Islet of Langerhans (tissue), 1 donor: ENCODE measurements at regions not wholly inside any gene's neighbourhood (a gene's known extent, or its start where the extent isn't known, plus 50 kb on each side); places are given as distances from the start of the nearest gene placed in this dataset.

Experiments used
- FAIRE-seq: peaks from one replicate; lab custom pipeline; 2011; peaks lifted over from hg19 to GRCh38; lab: Jason Lieb, UNC

DNA sequence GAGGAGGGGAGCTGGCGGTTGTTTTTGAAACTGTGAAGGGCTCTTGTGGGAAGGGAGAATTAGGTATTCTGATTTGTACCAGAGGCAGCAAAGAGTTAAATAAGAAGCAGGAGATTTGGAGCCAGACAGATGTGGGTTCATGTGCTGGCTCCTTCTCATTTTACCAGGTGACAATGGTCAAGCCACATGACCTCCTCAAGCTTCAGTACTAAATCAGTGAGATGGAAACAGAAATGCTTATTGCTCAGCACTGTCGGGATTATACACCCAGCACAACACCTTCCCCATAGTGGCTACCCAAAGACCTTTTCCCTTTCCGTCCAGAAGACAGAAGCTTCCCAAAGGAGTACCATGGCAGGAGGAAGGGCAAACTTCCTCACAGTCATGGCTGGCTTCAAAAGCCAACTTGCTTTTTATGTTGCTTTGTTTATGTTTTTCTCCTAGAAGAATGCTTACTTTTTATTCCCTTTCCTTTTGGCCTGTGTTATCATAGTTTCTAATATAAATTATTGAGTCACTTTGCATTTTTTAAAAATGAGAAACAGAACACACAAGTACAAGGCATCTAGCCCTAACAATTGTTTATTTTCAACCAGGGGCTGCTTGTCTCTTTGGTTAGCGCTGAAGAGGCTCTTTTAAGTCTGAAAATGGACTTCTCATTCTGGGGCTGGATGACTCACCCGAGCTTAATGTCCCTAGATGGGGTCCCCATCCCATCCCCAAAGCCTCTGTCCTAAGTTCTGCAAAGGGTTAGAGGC is 181.5 kb upstream of the ZBED5 start:
- FAIRE-seq, result no peak

DNA sequence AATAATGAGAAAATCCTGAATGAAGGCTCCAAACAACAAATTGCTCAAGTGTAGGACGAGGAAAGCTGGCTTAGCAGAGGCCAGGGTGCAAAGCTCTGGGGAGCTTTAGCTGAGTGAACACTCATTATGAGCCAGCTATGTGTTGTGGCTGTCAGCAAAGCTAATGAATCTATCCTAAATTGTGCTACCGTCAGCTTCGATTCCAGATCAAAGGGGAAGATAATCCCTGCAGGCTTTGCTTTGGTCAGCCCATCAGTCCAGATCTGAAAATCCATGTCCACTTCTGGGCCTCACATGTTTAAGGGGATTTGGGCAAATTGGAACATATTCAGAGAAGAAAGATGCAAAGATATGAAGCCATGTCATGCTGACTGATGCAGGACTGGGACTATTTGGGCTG is 180.9 kb upstream of the ZBED5 start:
- no peak for FAIRE-seq

DNA sequence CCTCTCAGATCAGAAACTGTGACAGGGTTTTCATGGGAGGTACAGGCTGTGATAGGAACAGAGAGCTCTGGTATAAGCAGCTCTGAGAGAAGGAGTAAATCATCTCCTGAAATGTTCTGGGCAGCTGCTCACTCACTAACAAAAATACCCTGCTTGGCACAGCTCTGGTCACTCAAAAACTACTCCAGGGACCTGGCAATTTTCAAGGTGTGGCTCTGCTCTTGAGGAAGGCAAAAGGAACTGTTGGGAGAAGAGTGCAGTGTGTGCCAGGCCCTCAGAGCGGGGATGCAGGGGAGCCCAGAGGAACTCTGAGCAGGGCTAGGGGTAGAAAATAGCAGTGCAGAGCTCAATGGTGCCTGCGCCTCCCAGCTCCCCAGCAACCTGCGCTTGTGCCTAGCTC is 180.5 kb upstream of the ZBED5 start:
- FAIRE-seq, result no peak

DNA sequence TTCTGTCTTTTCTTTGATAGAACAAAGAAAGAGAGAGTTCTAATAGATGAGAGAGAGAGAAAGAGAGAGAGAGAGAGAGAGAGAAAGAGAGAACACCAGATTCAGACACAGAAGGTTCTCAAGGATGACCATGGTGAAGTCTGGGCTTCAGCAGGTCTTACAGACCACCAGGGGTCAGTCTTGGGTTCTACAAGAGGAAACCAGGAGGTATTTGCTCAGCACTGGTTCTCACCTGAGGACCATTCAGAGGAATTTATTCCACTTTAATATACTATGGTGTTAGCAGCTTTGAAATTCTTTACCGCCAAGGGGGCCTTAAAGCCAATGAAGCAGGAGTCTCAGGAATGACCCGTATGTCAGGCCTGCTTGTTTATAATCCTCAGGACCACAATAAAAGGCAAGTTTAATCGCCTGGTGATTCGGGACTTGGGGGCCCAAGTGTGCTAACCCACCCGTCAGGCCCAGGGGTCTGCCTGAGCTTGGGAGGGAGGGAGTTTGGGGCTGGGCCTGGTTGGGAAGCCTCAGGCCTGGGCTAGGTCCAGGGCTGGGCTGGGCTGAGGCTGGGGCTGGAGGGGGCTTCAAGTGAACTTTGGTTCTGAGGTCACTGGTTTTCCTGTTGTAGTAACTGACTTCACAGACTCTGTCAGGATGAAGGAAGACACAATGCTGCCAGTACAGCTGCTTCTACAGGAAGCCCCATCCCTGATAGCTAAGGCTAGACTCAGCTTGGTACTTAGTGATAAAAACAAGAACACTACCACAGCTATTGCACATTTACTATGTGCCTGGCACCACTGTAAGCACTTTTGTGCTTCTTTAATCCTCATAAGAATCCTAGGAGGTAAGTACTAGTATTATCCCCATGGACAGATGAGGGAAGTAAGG is 179.2 kb upstream of the ZBED5 start:
- peak; percentile 81 for FAIRE-seq

DNA sequence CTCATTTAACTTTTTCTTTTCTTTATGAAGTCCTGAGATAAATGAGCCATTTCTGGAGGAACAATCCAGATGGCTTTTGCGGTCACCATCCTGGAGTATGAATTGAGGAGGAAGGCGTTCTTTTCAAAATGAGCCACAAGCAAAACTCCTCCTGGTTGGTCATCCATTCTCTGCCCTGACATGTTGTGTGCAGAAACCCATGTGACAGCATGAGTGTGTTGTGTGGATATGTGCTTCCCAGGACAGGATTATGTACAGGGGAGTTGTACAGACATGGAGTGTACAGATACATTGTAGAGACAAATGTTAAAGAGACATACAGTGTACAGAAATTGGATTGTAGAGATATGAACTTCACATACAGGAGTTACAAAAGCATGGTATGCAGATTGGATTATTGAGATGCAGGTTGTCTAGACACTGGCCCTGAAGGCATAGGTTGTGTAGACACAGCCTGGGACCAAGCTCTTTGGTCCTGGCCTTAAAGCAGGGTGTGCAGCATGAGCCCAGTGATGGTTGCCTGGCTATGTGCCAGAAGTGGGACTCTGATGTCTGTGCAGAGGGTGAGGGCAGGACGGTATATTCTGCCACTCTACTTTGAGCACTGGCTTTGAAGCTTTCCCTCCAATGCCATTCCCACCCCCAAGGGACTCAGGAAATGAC is 178.5 kb upstream of the ZBED5 start:
- no peak for FAIRE-seq

DNA sequence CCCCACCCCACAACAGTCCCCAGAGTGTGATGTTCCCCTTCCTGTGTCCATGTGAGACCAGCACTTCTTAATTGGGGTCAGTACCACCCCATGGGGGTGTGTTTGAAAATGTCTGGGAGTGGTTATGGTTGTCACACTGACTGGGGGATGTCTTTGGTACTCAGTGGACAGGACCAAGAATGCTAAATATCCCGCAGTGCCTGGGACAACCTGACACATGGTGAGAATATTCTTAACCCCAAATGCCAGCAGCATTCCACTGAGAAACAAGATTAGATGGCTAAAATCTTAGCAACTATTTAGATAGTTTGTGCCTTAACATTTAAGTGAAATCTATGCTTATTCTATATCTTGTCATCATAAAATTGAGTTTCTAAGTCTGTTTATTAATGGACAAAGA is 177.5 kb upstream of the ZBED5 start:
- FAIRE-seq, result no peak

DNA sequence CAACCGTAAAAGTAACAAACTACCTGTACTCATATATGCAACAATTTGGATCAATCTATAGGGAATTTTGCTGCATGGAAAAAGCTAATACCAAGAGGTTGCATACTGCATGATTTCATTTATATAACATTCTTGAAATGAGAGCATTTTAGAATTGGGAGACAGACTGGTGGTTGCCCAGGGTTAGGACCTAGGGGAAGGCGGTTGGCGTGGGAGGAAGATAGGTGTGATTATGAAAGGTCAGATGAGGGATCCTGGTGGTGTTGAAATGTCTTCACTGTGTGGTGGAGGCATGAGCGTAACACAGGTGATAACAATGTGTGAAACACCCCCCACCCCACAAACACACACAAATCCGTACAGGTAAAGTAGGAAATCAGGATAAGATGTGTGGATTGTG is 176.6 kb upstream of the ZBED5 start:
- no peak for FAIRE-seq

DNA sequence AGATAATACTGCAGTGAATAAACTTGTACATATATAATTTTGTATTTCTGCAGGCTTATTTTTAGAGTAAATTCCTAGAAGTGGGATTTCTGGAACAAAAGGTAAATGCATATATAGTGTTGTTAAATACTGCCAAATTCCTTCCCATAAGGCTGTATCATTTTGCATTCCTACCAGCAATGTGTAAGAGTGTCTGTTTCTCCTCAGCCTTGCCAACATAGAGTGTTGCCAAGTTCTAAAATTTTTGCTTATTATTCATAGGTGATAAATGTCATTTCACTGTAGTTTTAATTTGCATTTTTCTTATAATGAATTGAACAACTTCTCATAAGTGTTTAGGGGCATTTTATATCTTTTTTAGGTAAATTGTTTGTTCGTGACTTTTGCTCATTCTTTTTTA is 174.2 kb upstream of the ZBED5 start:
- no peak for FAIRE-seq

DNA sequence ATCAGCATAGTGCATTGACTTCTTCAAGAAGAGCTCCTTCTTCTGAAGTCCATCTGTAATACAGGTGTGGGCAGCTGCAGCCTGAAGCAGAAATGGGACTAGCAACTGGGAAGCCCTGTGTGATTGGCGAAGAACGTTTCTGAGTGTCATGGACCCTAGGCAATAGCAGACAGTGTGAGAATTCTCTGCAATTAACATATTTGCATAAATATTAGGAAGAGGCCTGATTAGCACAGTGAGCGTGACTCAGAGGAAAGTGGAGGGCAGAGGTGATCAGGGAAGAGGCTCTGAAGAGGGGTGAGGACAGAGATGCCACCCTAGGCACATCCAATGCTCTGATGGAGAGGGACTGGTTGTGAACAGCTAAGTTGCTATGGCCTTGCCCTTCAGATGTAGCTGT is 171.2 kb upstream of the ZBED5 start:
- FAIRE-seq, result no peak

DNA sequence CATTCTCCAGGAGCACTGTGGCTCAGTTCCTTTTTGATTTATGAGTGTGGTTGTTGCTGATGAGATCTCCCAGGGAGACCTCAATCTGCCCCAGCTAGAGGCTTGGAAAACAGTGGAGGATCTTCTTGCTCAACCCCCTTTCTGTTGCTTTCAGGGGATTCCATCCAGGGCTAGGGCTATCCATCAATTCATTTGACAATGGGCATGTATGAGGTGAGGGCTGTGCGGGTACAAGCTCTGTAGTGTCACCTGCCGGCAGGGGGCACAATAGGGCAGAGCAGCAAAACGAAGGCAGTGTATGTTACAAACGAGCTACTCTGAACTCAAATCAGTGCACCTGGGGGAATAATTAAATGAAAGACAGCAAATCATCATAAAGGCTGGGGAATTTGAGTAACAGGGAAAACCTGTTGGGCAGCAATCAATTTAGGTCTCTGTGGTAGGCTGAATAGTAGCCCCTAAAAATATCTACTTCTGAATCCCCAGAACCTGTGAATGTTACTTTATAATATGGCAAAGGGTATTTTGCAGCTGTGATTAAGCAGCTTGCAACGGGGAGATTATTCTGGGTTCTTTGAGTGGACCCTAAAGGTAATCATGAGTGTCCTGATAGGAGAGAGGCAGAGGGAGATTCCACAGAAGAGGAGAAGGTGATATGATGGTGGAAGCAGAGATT is 170.3 kb upstream of the ZBED5 start:
- no peak for FAIRE-seq

DNA sequence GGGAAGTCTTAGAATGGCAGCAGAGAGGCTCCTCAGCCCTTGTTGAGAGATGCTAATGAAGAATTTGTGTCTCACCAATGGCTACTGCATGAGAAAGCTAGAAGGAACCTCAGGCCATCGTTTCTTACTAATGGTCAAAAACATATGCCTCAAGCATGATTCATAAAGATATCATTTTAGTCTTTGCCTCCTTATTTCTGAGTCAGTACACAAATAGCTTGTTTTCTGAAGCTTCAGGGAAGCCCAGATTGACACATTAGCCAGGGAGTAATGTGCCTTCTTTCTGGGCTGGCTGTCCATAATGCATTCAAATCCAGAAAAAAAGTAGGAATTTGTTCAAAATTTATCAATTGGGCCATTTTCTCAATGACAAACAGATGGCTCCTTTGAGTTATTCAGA is 169.4 kb upstream of the ZBED5 start:
- FAIRE-seq, result no peak

DNA sequence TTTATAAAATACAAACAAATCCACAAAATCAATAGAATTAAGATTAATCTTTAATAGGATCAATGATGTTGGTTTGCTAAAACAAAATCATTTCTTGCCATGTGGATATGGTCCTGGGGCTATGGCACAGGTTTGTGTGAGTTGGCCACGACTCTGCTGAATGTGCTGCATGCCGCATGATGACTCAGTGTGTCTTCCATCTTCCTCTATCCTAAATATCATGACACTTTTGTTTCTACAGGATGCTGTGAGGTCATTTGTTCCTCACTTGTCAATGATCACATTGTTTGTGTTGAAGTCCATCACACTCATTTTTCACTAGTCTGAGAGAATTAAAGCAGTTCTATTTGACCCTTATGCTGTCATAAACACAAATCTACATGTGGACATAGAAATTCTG is 167.2 kb upstream of the ZBED5 start:
- FAIRE-seq, result no peak

DNA sequence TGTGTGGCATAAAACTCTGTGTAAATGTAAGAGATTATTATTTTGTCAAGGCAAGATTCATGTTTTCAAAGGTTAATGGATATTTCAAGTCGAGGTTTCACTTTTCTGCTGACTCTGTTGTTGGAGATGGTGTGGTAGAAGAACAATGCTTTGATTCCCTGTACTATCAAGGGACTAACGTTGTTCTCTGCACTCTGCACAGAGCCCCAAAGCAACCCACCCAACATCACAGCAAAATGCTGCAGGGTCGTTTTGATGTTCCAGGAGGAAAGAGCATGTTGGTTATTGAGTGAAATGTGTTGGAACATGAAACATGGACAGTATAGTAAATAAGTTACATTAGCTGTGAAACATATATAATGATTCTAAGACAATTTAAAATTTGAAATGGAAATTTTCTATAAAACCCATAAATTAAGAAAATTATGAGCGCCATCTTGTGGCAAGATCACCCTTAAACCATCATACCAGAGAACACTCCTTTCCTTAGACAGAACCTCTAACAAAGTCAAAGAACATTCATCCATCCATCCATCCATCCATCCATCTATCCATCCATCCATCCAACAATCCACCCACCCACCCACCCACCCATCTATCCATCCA is 164.4 kb upstream of the ZBED5 start:
- FAIRE-seq, result peak; percentile 95

DNA sequence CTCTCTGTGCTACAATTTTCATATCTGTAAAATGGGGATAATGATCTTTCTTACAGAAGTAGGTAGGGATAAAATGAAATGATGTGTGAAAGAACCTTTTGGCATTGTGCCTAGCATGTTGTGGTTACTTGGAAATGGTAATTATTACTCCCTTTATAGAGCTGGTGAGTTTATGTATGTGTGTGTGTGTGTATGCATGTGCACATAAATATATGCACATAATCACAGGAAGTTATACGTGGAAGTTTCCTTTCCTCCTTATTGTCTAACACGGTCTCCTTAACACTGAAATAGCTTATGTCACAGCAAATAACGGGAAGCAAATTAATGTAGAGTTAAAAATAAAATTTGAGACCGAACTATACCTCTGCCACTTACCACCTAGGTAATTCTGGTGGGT is 163.7 kb upstream of the ZBED5 start:
- no peak for FAIRE-seq

DNA sequence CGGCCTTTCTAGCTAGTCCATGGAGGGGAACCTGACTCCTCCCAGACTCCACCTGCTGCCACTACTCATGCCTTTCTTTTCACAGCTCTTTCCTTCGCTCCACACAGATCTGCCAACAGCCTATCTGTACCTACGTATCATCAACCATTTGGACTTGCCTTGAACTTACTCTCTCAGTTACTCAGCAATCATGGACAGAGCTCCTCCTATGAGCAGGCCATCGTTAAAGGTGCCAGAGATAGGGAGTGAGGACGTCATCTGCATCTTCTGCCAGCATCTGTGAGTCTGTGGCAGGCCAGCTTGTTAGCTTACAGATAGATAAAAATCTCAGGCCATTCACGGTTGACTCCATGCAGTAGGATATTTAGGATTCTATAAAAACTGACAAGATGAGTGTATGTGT is 162.9 kb upstream of the ZBED5 start:
- FAIRE-seq, result no peak

DNA sequence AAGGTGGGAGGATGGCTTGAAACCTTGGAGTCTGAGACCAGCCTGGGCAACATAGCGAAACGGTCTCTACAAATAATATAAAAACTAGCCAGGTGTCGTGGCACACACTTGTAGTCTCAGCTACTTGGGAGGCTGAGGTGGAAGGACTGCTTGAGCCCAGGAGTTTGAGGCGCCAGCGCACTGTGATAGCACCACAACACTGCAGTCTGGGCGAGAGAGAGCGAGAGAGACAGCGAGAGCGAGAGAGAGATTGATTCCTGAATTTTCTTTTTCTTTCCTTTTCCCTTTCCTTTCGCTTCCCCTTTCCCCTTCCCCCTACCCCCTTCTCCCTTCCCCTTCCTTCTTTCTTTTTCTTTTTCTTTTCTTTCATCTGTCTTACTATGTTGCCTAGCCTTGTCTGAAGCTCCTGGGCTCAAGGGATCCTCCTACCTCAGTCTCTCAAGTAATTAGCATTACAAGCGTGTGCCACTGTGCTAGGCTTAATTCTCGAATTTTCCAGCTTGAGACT is 162.4 kb upstream of the ZBED5 start:
- FAIRE-seq, result no peak

DNA sequence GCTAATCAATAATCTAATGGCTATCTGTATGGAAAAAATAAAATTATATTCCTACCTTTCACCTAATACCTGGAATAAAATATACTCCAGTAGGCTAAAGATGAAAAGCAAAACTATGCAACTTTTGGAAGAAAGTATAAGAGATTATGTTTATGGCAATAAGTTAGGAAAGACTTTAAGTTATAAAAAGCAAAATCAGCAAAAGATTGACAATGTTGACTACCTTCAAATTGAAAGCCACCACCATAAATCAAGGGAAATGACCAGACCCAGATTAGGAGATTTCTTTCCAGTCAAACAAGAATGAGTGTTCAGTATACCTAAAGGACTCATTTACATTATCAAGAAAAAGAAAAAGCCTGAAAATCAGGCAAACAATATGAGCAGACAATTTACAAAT is 159.1 kb upstream of the ZBED5 start:
- FAIRE-seq, result no peak

DNA sequence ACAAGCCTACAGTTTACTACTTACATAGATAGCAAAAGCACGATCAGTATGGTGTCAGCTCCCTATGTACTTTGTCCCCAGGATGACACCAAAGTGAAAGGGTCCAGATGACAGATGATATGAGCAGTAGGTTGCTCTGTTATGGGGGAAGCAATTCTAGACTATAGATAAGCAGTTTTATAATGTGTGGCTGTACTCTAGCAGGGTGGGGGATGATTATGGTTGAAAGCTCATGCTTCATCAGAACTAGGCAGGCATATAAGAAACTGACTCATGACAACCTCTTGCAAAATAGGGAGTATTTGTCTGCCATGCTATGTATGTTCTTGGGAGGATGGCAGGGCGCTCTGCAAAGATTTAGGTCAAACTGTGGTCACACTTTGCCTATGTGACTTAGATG is 158.2 kb upstream of the ZBED5 start:
- FAIRE-seq, result no peak

DNA sequence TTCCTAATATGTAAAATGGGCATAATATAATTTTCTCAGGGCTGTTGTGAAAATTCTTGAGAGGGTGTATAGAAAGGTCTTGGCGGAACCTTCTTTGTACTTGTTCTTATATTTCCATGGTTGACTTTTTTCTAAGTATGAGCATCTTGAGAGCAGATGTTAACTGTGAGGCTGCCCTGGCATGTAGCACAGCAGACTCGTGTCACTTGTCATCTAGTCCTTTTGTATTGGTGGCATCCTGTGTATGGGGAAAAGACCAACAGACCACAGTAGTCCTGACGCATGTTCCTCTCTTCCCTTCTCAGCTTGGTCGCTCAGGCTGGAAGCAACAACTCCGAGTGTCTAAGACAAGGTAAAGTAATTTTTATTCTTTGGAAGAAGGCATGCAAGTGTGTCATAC is 153.8 kb upstream of the ZBED5 start:
- FAIRE-seq, result no peak

DNA sequence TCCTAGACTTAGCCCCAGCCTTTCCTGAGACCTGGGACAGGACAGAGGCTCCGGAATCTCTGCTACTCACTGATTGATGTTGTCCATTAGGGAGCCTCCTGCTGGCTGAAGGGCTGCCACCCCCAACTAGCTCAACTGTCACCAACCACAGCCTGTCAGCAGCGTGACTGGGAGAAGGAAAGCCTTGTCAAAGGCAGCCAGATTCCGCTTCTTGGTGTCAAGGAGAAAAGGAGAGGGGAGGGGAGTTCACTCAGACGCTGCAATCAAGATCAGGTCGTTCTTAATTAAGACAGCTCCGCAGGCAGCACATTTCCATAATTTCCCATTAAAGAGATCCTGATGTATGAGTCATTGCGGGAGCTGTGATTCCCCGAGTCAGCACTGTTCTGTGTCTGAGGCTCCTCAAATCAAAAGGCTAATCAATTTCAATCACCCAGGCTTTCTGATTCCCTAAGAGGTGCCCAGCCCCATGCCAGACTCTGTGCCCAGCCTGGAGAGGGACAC is 152.8 kb upstream of the ZBED5 start:
- no peak for FAIRE-seq

DNA sequence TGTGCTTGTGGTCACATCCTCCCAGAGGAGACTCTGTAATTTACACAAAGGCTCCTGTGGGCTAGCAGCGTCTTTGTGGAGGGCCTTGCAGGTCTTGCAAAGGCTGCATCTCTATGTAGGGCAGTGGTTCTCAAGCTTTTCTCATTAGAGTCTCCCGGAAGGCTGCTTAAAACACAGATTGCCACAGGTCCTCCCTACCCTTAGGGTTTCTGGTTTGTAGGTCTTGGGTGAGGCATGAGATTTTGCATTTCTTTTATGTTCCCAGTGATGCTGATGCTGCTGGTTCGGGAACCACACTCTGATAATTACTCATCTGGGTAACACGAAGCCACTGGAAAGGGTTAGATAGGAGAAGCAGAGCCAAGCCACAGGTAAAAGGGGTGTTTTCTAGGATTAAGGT is 151.3 kb upstream of the ZBED5 start:
- FAIRE-seq, result no peak

DNA sequence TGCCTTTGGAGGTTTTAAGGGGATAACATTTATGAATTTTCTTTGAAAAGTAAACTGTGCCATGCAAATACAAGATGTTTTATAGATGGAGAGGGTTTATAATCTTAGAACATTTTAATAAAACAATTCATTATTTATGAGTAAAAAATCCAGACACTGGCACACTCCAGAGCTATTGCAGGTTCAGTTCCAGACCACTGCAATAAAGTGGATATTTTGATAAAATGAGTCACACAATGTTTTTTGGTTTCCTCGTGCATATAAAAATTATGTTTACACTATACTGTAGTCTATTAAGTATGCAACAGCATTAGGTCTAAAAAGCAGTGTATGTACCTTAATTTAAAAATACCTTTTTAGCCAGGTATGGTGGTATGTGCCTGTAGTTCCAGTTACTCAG is 146.2 kb upstream of the ZBED5 start:
- no peak for FAIRE-seq
